DOHH2 (cell line): ENCODE measurements at regions not wholly inside any gene's neighbourhood (a gene's known extent, or its start where the extent isn't known, plus 50 kb on each side); places are given as distances from the start of the nearest gene placed in this dataset.
A peak's percentile ranks its signal among the peaks of the same experiment; 100 is the strongest.

ENCODE experiments used
- H3F3A ChIP-seq: fragments of 200-600 bp; sonication (generic), shearing (Covaris generic); 2 replicates; pipeline ENCODE4 v1.6.0; 2016; ENCODE audit warnings: antibody characterized with exemption, mild to moderate bottlenecking; ENCODE audit not compliant: control insufficient read depth, insufficient read depth
- H3K27ac ChIP-seq: fragments of 200-600 bp; sonication (generic); 2 replicates; pipeline ENCODE4 v1.5.1; 2014; ENCODE audit warnings: low read depth, mild to moderate bottlenecking, low read length, moderate library complexity
- H3K27me3 ChIP-seq: fragments of 200-600 bp; sonication (generic); 2 replicates; pipeline ENCODE4 v1.6.1; 2014; ENCODE audit warnings: mild to moderate bottlenecking, low read length, mixed read lengths; ENCODE audit not compliant: control insufficient read depth
- H3K36me3 ChIP-seq: fragments of 200-600 bp; sonication (generic); 2 replicates; pipeline ENCODE4 v1.6.1; 2014; ENCODE audit warnings: mild to moderate bottlenecking, low read length, moderate library complexity, mixed read lengths; ENCODE audit not compliant: control insufficient read depth
- H3K4me1 ChIP-seq: fragments of 200-600 bp; sonication (generic); 2 replicates; pipeline ENCODE4 v1.6.1; 2014; ENCODE audit warnings: mild to moderate bottlenecking, low read length, mixed read lengths; ENCODE audit not compliant: control insufficient read depth
- H3K4me2 ChIP-seq: fragments of 200-600 bp; sonication (generic); 2 replicates; pipeline ENCODE4 v1.6.0; 2014; ENCODE audit warnings: mild to moderate bottlenecking, low read length, moderate library complexity
- H3K4me3 ChIP-seq: fragments of 200-600 bp; sonication (generic); 2 replicates; pipeline ENCODE4 v1.5.1; 2014; ENCODE audit warnings: mild to moderate bottlenecking, low read length, mixed read lengths
- H3K79me2 ChIP-seq: fragments of 200-600 bp; sonication (generic); 2 replicates; pipeline ENCODE4 v1.6.1; 2014; ENCODE audit warnings: mild to moderate bottlenecking, low read length, mixed read lengths; ENCODE audit not compliant: control insufficient read depth
- H3K9me2 ChIP-seq: fragments of 200-600 bp; sonication (generic); replicated peaks from 2 replicates; pipeline ENCODE4 v1.6.1; 2014; ENCODE audit warnings: mild to moderate bottlenecking, low read length, mixed read lengths; ENCODE audit not compliant: control insufficient read depth
- H3K9me3 ChIP-seq: fragments of 200-600 bp; sonication (generic); 2 replicates; pipeline ENCODE4 v1.6.1; 2014; ENCODE audit warnings: antibody characterized with exemption, low read length, mixed read lengths; ENCODE audit not compliant: control insufficient read depth, insufficient read depth
- H4K20me1 ChIP-seq: fragments of 200-600 bp; sonication (generic); 2 replicates; pipeline ENCODE4 v1.6.0; 2014; ENCODE audit warnings: low read depth, mild to moderate bottlenecking, antibody characterized with exemption, low read length, moderate library complexity; ENCODE audit not compliant: control insufficient read depth, insufficient read depth
- CTCF ChIP-seq: fragments of 200-600 bp; sonication (generic); IDR thresholded peaks from one replicate; pipeline ENCODE4 v1.5.1; 2014; ENCODE audit warnings: antibody characterized with exemption, mild to moderate bottlenecking, low read depth, low read length; ENCODE audit not compliant: poor library complexity, severe bottlenecking
- EZH2phosphoT487 ChIP-seq: fragments of 200-600 bp; sonication (generic); IDR thresholded peaks from 2 replicates; pipeline ENCODE4 v1.6.1; 2017; ENCODE audit warnings: borderline replicate concordance, mild to moderate bottlenecking, antibody characterized with exemption, low read length, moderate library complexity, mixed read lengths

- TF ChIP-seq EZH2phosphoT487 (no peak), CTCF (no peak)
These were observed 186.0 kb upstream of the DCN start for GRCh38 chr12:91368613-91369012.

GRCh38 chr12:91367234-91367849, 184.7 kb upstream of the DCN start:
- Histone ChIP-seq H3K36me3 (no peaks in the 10 kb centered on the region), H3K27me3 (no peaks in the 10 kb centered on the region), H3K9me3 (no peaks in the 10 kb centered on the region), H3F3A (no peaks in the 10 kb centered on the region), H3K4me1 (no peaks in the 10 kb centered on the region), H3K79me2 (no peaks in the 10 kb centered on the region), H3K4me2 (no peak overlapping the region), H3K4me3 (no peak overlapping the region), H3K9me2 (no peaks in the 10 kb centered on the region), H3K27ac (no peak overlapping the region), H4K20me1 (no peaks in the 10 kb centered on the region)
- TF ChIP-seq CTCF (peak; percentile 66), EZH2phosphoT487 (no peak)

More at GRCh38 chr12:91368613-91369012, 186.0 kb upstream of the DCN start:
- Histone ChIP-seq H3K36me3 (no peaks in the 10 kb centered on the region), H3K79me2 (no peaks in the 10 kb centered on the region), H3F3A (no peaks in the 10 kb centered on the region), H3K4me1 (no peaks in the 10 kb centered on the region), H4K20me1 (no peaks in the 10 kb centered on the region), H3K9me2 (no peaks in the 10 kb centered on the region), H3K27ac (no peak overlapping the region), H3K4me3 (no peak overlapping the region), H3K9me3 (no peaks in the 10 kb centered on the region), H3K4me2 (no peak overlapping the region), H3K27me3 (peaks cover 5% of the 10 kb centered on the region; the same call in 1 of the 2 replicates)

GRCh38 chr12:91364471-91365184, 182.0 kb upstream of the DCN start:
- H3K4me2 ChIP-seq: no peak overlapping the region

More at GRCh38 chr12:91364471-91365184, 182.0 kb upstream of the DCN start:
- H3K27me3 ChIP-seq: peaks cover 3% of the 10 kb centered on the region
- no peaks in the 10 kb centered on the region for H3K79me2 ChIP-seq
- H3K9me2 ChIP-seq: no peaks in the 10 kb centered on the region
- H3F3A ChIP-seq: no peaks in the 10 kb centered on the region
- TF ChIP-seq EZH2phosphoT487: no peak
- TF ChIP-seq CTCF: no peak
- no peaks in the 10 kb centered on the region for H4K20me1 ChIP-seq
- H3K27ac ChIP-seq: no peak overlapping the region
- H3K36me3 ChIP-seq: no peaks in the 10 kb centered on the region
- H3K4me1 ChIP-seq: no peaks in the 10 kb centered on the region
- H3K4me3 ChIP-seq: no peak overlapping the region
- no peaks in the 10 kb centered on the region for H3K9me3 ChIP-seq
